Mucosa of descending colon (tissue), 3 donors: ENCODE measurements at regions not wholly inside any gene's neighbourhood (a gene's known extent, or its start where the extent isn't known, plus 50 kb on each side); places are given as distances from the start of the nearest gene placed in this dataset.

ENCODE experiments used
- ATAC-seq: fragments of 200-7000 bp; cut with Tn5 transposase; one replicate; pipeline ENCODE4 v1.9.1; 2020; ENCODE audit warnings: mild to moderate bottlenecking, moderate library complexity
- DNase-seq, 3 donors: peaks; one replicate each; pipeline ENCODE4 v3.0.0-alpha.2; 2020
- H3K36me3 ChIP-seq: fragments of 200-600 bp; one replicate; pipeline ENCODE4 v1.8.0; 2021; ENCODE audit warnings: low read depth, mild to moderate bottlenecking
- H3K4me1 ChIP-seq: fragments of 200-600 bp; one replicate; pipeline ENCODE4 v1.8.0; 2021; ENCODE audit warnings: low read depth, mild to moderate bottlenecking
- H3K4me3 ChIP-seq: fragments of 200-600 bp; one replicate; pipeline ENCODE4 v1.8.0; 2021; ENCODE audit warnings: mild to moderate bottlenecking
- H3K9me3 ChIP-seq: fragments of 200-600 bp; one replicate; pipeline ENCODE4 v1.8.0; 2021; ENCODE audit warnings: mild to moderate bottlenecking
- intact Hi-C, 2 donors: fragments of 100-400 bp; cut with DNase I in 1 of 2; cut with micrococcal nuclease in 1 of 2; formaldehyde crosslinking; loops; one replicate each; pipeline versions ENCODE4 v1.11.0 to v1.11.1; 2022; cut with DNase I, micrococcal nuclease
- TF ChIP-seq, protein P1 (sequence below): fragments of 200-600 bp; IDR thresholded peaks from one replicate; pipeline ENCODE4 v1.8.0; 2022; ENCODE audit warnings: antibody characterized with exemption, mild to moderate bottlenecking
- donor health status: DM: no; HTN: no; CAD: no; lungs with moderate emphysema.
- donor health status: DM: no; HTN: no; CAD: no.
- donor health status: DM: no; HTN: yes; CAD: no.

DNA sequence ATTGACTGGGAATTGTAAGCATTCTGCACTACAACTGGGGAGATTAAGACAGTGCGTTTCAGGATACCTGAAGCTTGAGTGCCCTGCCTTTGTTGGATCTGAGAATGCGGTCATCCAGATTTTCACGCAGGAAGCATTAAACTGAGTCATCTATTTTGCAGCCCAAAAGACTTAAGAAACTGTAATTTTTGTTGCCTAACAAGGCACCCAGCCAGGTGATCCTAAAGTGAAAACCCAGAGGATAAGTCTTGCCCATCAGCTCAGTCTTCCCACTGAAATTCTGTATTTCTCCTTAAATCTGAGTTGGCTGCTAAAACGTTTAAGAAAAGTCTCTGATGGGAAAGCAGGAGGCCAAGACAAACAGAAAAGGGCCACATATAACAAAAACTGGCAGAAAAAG lies 242.5 kb upstream of the TMCO5A start:
- Histone ChIP-seq H3K9me3 (no peaks in the 10 kb centered on the region), H3K4me3 (no peak overlapping the region), H3K36me3 (no peaks in the 10 kb centered on the region), H3K4me1 (no peaks in the 10 kb centered on the region)
- ATAC-seq = no peak
- intact Hi-C loops = no loop called here
- no peak for DNase-seq
- TF ChIP-seq, protein P1, sequence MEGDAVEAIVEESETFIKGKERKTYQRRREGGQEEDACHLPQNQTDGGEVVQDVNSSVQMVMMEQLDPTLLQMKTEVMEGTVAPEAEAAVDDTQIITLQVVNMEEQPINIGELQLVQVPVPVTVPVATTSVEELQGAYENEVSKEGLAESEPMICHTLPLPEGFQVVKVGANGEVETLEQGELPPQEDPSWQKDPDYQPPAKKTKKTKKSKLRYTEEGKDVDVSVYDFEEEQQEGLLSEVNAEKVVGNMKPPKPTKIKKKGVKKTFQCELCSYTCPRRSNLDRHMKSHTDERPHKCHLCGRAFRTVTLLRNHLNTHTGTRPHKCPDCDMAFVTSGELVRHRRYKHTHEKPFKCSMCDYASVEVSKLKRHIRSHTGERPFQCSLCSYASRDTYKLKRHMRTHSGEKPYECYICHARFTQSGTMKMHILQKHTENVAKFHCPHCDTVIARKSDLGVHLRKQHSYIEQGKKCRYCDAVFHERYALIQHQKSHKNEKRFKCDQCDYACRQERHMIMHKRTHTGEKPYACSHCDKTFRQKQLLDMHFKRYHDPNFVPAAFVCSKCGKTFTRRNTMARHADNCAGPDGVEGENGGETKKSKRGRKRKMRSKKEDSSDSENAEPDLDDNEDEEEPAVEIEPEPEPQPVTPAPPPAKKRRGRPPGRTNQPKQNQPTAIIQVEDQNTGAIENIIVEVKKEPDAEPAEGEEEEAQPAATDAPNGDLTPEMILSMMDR = no peak

DNA sequence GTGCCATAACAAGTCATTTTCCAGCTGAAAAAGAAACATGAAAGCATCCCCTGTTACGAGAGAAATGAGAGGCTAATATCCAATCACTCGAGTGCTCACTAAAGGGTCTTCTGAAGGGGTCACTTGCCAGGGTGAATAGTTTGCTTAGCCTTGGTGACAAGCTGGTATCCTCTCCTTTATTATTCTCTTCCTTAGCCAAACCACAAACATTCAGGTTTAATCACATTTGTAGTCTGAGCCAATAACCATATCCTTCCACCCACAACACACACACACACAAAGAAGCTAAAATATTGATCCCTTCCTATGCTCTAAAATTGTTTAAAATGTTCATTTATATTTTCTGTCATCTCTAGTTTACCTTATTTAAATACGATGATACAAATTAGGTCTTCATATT lies 240.5 kb upstream of the TMCO5A start:
- Histone ChIP-seq H3K4me3 (no peak overlapping the region), H3K4me1 (no peaks in the 10 kb centered on the region), H3K36me3 (no peaks in the 10 kb centered on the region), H3K9me3 (no peaks in the 10 kb centered on the region)
- intact Hi-C loops = no loop called here
- no peak for ATAC-seq
- TF ChIP-seq, protein P1 = no peak
- no peak for DNase-seq

DNA sequence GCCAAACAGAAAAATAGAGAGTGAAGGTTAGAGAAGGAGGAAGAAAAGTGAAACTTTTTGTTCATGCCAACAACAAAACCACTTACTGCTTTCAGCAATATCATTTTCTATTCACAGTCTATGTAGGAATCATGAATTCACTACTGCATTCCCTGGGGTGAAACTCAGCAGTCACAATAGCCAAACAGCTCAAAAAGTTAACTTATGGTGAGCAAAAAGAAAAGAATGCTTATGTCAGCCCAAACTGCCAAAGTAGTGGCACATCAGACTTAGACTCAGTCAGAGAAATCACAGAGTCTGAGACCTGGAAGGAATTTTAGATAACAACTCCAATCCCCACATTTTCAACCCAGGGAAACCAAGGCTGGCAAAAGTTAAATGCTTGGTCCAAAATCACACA lies 238.7 kb upstream of the TMCO5A start:
- no peaks in the 10 kb centered on the region for H3K4me1 ChIP-seq
- H3K4me3 ChIP-seq = no peak overlapping the region
- no peaks in the 10 kb centered on the region for H3K36me3 ChIP-seq
- intact Hi-C loops = no loop called here
- H3K9me3 ChIP-seq = no peaks in the 10 kb centered on the region
- DNase-seq (no peak), ATAC-seq (no peak)
- TF ChIP-seq, protein P1 = no peak

DNA sequence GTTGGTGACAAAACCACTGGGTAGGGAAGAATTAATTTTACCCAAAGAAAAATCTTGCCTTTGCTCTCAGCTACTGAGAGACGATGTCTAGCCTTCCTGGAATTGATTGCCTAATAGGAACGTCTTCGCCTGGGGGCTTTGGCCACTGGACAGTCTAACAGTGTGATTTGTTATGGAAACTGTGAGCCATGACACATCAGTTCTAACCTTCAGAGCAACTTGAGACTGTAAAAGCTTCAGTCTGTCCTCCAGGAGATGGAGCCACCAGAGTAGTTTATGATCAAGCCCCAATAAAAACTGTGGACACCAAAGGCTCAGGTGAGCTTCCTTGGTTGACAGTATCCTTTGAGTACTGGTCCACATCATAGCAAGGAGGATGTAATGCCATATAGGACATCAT lies 235.8 kb upstream of the TMCO5A start:
- Histone ChIP-seq H3K36me3 (no peaks in the 10 kb centered on the region), H3K9me3 (no peaks in the 10 kb centered on the region), H3K4me3 (no peak overlapping the region), H3K4me1 (no peaks in the 10 kb centered on the region)
- no peak for DNase-seq
- TF ChIP-seq, protein P1 = no peak
- no peak for ATAC-seq
- intact Hi-C loops = no loop called here

DNA sequence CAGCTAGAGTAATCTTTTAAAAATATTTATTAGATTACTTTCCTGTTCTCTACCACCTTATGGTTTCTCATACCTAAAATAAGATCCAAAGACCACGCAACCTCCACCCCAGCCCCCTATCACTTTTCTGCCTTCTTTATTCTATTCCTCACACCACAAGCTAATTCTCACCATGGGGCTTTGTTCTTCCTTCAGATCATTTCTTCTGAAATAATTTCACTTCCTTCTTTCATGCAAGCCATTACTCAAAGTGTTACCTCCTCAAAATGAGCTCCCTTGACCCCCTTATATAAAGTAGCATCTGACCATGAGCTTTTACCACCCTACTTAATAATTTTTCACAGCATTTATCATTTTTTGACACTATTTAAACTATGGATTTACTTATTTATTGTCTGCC lies 233.2 kb upstream of the TMCO5A start:
- ATAC-seq = no peak
- no peak overlapping the region for H3K4me3 ChIP-seq
- TF ChIP-seq, protein P1 = no peak
- H3K36me3 ChIP-seq = no peaks in the 10 kb centered on the region
- DNase-seq = no peak
- H3K9me3 ChIP-seq = no peaks in the 10 kb centered on the region
- intact Hi-C loops = no loop called here
- no peaks in the 10 kb centered on the region for H3K4me1 ChIP-seq

DNA sequence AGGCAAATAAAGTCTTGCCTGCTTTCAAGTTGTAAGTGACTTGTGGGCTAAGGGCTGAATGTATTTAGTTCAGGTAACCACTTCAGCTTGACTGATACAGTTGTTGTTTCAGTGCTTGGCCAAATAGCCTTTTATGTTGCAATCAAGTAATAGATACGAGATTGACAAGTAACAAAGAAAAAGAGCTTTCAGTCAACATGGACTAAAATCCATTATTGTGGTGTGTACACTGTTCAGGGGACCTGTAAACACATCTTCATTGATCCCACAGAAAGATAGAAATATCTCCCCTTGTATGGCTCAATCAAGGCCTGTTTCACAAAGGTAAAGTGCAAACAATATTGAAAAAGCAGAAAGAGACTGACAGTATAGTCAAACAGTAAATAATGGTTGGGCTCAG lies 224.8 kb upstream of the TMCO5A start:
- intact Hi-C loops = no loop called here
- H3K4me1 ChIP-seq = no peaks in the 10 kb centered on the region
- no peaks in the 10 kb centered on the region for H3K9me3 ChIP-seq
- no peak for DNase-seq
- H3K4me3 ChIP-seq = no peak overlapping the region
- H3K36me3 ChIP-seq = no peaks in the 10 kb centered on the region
- TF ChIP-seq, protein P1 = no peak
- no peak for ATAC-seq
